GM21381 (cell line): ENCODE measurements at regions not wholly inside any gene's neighbourhood (a gene's known extent, or its start where the extent isn't known, plus 50 kb on each side); places are given as distances from the start of the nearest gene placed in this dataset.
"Not testable (repeated sequence)": the region's sequence is repeated elsewhere in the genome, so short reads cannot be mapped to it uniquely, and the experiment has no call there.

ENCODE experiments used
- ATAC-seq: cut with Tn5 transposase; IDR thresholded peaks from one replicate; pipeline ENCODE4 v1.9.1; 2021; ENCODE audit warnings: mild to moderate bottlenecking, moderate library complexity; ENCODE audit not compliant: unreplicated experiment

GRCh38 chr15:60134609-60135008, 130.5 kb downstream of the FOXB1 start:
- ATAC-seq: no peak

- no peak for ATAC-seq
Measured at GRCh38 chr15:60135961-60136360, 131.8 kb downstream of the FOXB1 start.

GRCh38 chr15:60137711-60138396, 133.7 kb downstream of the FOXB1 start:
- ATAC-seq: no peak

GRCh38 chr15:60138397-60138968, 134.4 kb downstream of the FOXB1 start:
- ATAC-seq: no peak

GRCh38 chr15:60152386-60152785, 148.3 kb downstream of the FOXB1 start:
- ATAC-seq: no peak

- no peak for ATAC-seq
Measured at GRCh38 chr15:60154764-60155325, 150.7 kb downstream of the FOXB1 start.

- no peak for ATAC-seq
Measured at GRCh38 chr15:60155661-60156060, 151.6 kb downstream of the FOXB1 start.

GRCh38 chr15:60160909-60161308, 156.8 kb downstream of the FOXB1 start:
- ATAC-seq: no peak

- ATAC-seq: no peak
Measured at GRCh38 chr15:60161704-60162103, 157.6 kb downstream of the FOXB1 start.

GRCh38 chr15:60162251-60162967, 158.3 kb downstream of the FOXB1 start:
- no peak for ATAC-seq

- no peak for ATAC-seq
Measured at GRCh38 chr15:60162968-60163355, 158.9 kb downstream of the FOXB1 start.

GRCh38 chr15:60165111-60165510, 161.0 kb downstream of the FOXB1 start:
- no peak for ATAC-seq

- no peak for ATAC-seq
Measured at GRCh38 chr15:60172143-60172542, 168.0 kb downstream of the FOXB1 start.

- ATAC-seq: no peak
Measured at GRCh38 chr15:60179786-60180391, 175.8 kb downstream of the FOXB1 start.

GRCh38 chr15:60181957-60182356, 177.8 kb downstream of the FOXB1 start:
- ATAC-seq: not testable (repeated sequence)

- ATAC-seq: no peak
Measured at GRCh38 chr15:60183366-60183765, 179.3 kb downstream of the FOXB1 start.

- no peak for ATAC-seq
Measured at GRCh38 chr15:60184579-60184978, 180.5 kb downstream of the FOXB1 start.

GRCh38 chr15:60191016-60191415, 186.9 kb downstream of the FOXB1 start:
- ATAC-seq: no peak

- no peak for ATAC-seq
Measured at GRCh38 chr15:60191821-60192220, 187.7 kb downstream of the FOXB1 start.

GRCh38 chr15:60195611-60196010, 191.5 kb downstream of the FOXB1 start:
- no peak for ATAC-seq

- no peak for ATAC-seq
Measured at GRCh38 chr15:60204131-60204885, 193.5 kb downstream of the ANXA2 start.
